ENCODE measurements at regions not wholly inside any gene's neighbourhood (a gene's known extent, or its start where the extent isn't known, plus 50 kb on each side); places are given as distances from the start of the nearest gene placed in this dataset.

GRCh38 chr13:59345311-59345710, 818.4 kb downstream of the DIAPH3 start:
- TF ChIP-seq CTCF (IDR thresholded peaks at IDR 0.05; ENCODE audit: poor library complexity, severe bottlenecking) (no peak), REST (IDR thresholded peaks at IDR 0.05; ENCODE audit: borderline replicate concordance) (no peak), TAF1 (IDR thresholded peaks at IDR 0.05; ENCODE audit: low read depth) (no peak), RAD21 (conservative IDR thresholded peaks at IDR 0.05) (no peak), POLR2AphosphoS5 (IDR thresholded peaks at IDR 0.05) (no peak), MXI1 (conservative IDR thresholded peaks at IDR 0.05; ENCODE audit: poor library complexity, severe bottlenecking) (no peak), EZH2 (IDR thresholded peaks at IDR 0.05; ENCODE audit: borderline replicate concordance, insufficient read depth, low read length, poor library complexity, severe bottlenecking) (no peak)
